SK-N-SH treated with all-trans-retinoic acid at 6 μM for 48 hours (cell line): ENCODE measurements at regions not wholly inside any gene's neighbourhood (a gene's known extent, or its start where the extent isn't known, plus 50 kb on each side); places are given as distances from the start of the nearest gene placed in this dataset.

Experiments used
- ESRRG ChIP-seq: fragments of 250-450 bp; sonication (Bioruptor Pico); IDR thresholded peaks from 2 replicates; pipeline ENCODE4 v1.6.1; 2021; ENCODE audit warnings: mild to moderate bottlenecking
- PATZ1 ChIP-seq: fragments of 250-450 bp; sonication (Bioruptor Pico); IDR thresholded peaks from 2 replicates; pipeline ENCODE4 v1.8.0; 2020; ENCODE audit warnings: mild to moderate bottlenecking, moderate library complexity, borderline replicate concordance
- POU6F1 ChIP-seq: fragments of 250-450 bp; sonication (Bioruptor Pico); IDR thresholded peaks from 2 replicates; pipeline ENCODE4 v1.8.0; 2021; ENCODE audit warnings: low read depth, mild to moderate bottlenecking, moderate library complexity, borderline replicate concordance
- PPARA ChIP-seq: fragments of 250-450 bp; sonication (Bioruptor Pico); IDR thresholded peaks from 2 replicates; pipeline ENCODE4 v1.5.0; 2020; ENCODE audit warnings: mild to moderate bottlenecking, borderline replicate concordance
- ZC3H10 ChIP-seq: fragments of 250-450 bp; sonication (Bioruptor Pico); IDR thresholded peaks from 2 replicates; pipeline ENCODE4 v1.5.1; 2021; ENCODE audit warnings: mild to moderate bottlenecking, moderate library complexity
- ZFP3 ChIP-seq: fragments of 250-450 bp; sonication (Bioruptor Pico); IDR thresholded peaks from 2 replicates; pipeline ENCODE4 v1.5.0; 2020; ENCODE audit warnings: mild to moderate bottlenecking, moderate library complexity
- ZFP30 ChIP-seq: fragments of 450-650 bp; formaldehyde crosslinking; IDR thresholded peaks from 2 replicates; pipeline ENCODE4 v1.5.0; 2022; ENCODE audit warnings: mild to moderate bottlenecking, moderate library complexity
- TF ChIP-seq, protein P1 (sequence below): fragments of 250-450 bp; sonication (Bioruptor Pico); IDR thresholded peaks from 2 replicates; pipeline ENCODE4 v1.5.1; 2020; ENCODE audit warnings: low read depth, mild to moderate bottlenecking, moderate library complexity

GRCh38 chr1:9439074-9439761, 100.0 kb upstream of the SLC25A33 start:
- TF ChIP-seq ZFP30 (CRISPR knock-in tag) (no peak), POU6F1 (no peak), PATZ1 (no peak), ESRRG (no peak), PPARA (CRISPR knock-in tag) (no peak), ZC3H10 (CRISPR knock-in tag) (no peak), ZFP3 (no peak)
- TF ChIP-seq, protein P1, sequence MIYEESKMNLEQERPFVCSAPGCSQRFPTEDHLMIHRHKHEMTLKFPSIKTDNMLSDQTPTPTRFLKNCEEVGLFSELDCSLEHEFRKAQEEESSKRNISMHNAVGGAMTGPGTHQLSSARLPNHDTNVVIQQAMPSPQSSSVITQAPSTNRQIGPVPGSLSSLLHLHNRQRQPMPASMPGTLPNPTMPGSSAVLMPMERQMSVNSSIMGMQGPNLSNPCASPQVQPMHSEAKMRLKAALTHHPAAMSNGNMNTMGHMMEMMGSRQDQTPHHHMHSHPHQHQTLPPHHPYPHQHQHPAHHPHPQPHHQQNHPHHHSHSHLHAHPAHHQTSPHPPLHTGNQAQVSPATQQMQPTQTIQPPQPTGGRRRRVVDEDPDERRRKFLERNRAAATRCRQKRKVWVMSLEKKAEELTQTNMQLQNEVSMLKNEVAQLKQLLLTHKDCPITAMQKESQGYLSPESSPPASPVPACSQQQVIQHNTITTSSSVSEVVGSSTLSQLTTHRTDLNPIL (CRISPR knock-in tag), result no peak
